ENCODE measurements at regions not wholly inside any gene's neighbourhood (a gene's known extent, or its start where the extent isn't known, plus 50 kb on each side); places are given as distances from the start of the nearest gene placed in this dataset.

DNA sequence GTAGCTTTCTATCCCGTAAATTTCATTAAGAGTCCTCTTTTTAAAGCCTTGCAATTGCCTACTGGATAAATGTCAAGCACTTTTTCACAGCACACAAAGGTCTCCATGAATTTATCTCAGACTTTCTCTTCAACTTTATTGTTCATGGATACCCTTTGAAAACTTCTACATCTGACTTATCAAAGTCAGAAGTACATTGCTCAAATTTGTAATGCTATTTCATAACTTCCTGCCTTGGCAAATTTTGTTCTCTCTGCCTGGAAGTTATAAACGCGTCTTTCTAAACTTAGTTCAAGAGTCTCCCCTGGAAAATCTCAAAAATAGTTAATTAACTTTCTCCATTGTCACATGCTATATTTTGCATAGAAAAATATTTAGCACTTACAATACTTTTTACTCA, 55.9 kb upstream of the RERGL start:
- Histone ChIP-seq H3K36me3 (no peaks in the 10 kb centered on the region), H3K4me3 (no peak overlapping the region), H3K27ac (no peak overlapping the region), H3K27me3 (no peaks in the 10 kb centered on the region), H3K4me1 (peaks cover 0 to 18% (median 8%) of the 10 kb centered on the region in 4 donors), H3K9me3 (no peaks in the 10 kb centered on the region)
- WGBS, 2 donors = 68 to 83% methylated on average over 3 of the region's 3 CpGs
- no peak for TF ChIP-seq EP300 (IDR thresholded peaks at IDR 0.05)
- no peak for TF ChIP-seq POLR2A (IDR thresholded peaks at IDR 0.05)
- TF ChIP-seq, protein P1, sequence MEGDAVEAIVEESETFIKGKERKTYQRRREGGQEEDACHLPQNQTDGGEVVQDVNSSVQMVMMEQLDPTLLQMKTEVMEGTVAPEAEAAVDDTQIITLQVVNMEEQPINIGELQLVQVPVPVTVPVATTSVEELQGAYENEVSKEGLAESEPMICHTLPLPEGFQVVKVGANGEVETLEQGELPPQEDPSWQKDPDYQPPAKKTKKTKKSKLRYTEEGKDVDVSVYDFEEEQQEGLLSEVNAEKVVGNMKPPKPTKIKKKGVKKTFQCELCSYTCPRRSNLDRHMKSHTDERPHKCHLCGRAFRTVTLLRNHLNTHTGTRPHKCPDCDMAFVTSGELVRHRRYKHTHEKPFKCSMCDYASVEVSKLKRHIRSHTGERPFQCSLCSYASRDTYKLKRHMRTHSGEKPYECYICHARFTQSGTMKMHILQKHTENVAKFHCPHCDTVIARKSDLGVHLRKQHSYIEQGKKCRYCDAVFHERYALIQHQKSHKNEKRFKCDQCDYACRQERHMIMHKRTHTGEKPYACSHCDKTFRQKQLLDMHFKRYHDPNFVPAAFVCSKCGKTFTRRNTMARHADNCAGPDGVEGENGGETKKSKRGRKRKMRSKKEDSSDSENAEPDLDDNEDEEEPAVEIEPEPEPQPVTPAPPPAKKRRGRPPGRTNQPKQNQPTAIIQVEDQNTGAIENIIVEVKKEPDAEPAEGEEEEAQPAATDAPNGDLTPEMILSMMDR (IDR thresholded peaks at IDR 0.05) = no peak
- DNase-seq (ENCODE audit: low spot score in 2 of 2) = no peak

DNA sequence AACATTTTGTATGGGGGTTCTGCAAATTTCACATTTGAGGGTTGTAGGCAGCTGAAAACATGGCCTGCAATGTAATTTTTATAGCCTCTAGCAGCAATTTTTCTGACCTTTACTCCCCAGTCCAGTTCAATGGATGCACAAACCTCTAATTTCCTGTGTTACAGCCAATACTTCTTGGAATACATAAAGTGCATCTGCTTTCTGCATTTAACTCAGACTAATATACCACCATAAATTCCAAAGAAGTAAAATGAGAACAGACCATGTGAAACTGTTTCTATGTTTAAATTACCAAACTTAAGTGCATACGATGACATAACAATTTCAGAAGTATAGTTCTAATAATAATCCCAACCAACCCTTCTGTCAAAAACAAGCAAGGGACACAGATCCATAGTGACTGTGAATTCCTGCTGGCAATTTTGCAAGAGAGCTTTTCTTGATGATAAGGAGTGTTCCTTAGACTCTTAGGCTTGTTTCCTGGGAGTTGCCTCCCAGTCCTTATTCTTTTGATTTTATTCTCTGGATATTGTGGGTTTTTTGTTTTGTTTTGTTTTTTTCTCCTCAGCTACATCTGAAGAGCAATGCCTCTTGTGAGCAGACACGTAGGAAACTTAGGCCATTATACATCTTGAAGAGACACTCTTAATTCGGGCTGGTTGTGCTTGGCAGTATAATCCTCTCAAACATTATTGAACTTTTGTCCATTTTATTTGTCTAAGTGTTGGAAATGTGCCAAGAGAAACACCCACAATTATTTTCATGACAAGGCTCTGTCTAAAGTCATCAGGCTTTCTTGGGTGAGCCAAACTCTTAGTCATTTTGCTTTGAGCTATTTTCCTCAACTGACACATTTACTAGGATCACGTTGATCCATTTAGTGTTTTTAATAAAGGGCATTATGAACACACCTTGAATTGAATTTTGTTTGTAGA, 51.3 kb upstream of the RERGL start:
- no peak overlapping the region for H3K27ac ChIP-seq
- WGBS, 2 donors = 27 to 32% methylated on average over 4 of the region's 4 CpGs
- DNase-seq (ENCODE audit: low spot score in 2 of 2) = no peak
- no peak overlapping the region for H3K4me3 ChIP-seq
- no peaks in the 10 kb centered on the region for H3K9me3 ChIP-seq
- TF ChIP-seq EP300 (IDR thresholded peaks at IDR 0.05) = no peak
- no peak for TF ChIP-seq POLR2A (IDR thresholded peaks at IDR 0.05)
- TF ChIP-seq, protein P1 (IDR thresholded peaks at IDR 0.05) = no peak
- no peaks in the 10 kb centered on the region for H3K27me3 ChIP-seq
- peaks cover 0 to 14% (median 10%) of the 10 kb centered on the region in 4 donors for H3K4me1 ChIP-seq
- no peaks in the 10 kb centered on the region for H3K36me3 ChIP-seq

DNA sequence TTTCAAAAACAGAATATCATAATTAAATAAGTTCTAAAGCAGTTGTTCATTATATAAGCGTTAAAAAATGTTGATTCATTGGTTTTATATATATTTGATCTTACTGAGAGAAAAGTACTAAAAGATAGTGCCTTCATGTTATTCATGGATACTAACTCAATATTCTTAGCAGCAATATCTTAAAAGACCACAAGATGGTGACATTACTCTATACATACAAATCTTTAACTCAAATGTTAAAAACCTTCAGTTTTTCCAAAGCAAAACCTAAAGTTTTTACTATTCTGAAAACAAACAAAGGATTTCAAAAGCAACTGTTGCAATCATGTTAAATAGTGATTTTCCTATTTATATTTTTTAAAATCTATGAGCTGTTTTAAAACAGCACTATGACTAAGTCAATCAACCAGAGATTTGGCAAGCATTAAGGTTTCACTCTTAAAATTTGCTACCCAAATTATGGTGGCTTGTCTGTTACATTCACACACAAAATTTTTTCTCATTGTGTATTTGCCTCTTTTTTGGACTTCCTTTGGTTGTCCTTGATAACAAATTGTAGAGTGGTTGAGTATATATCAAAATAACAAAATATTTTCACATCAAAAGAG, 50.1 kb upstream of the RERGL start:
- 2 to 8% methylated on average over 1 of the region's 1 CpG for WGBS, 2 donors
- H3K27ac ChIP-seq = no peak overlapping the region
- no peak for DNase-seq (ENCODE audit: low spot score in 2 of 2)

More for the DNA sequence above, 50.1 kb upstream of the RERGL start:
- Histone ChIP-seq H3K36me3 (no peaks in the 10 kb centered on the region), H3K9me3 (no peaks in the 10 kb centered on the region), H3K4me1 (peaks cover 0 to 13% (median 10%) of the 10 kb centered on the region in 4 donors), H3K27me3 (no peaks in the 10 kb centered on the region), H3K4me3 (no peak overlapping the region)
- TF ChIP-seq POLR2A (IDR thresholded peaks at IDR 0.05) (no peak), EP300 (IDR thresholded peaks at IDR 0.05) (no peak)
- TF ChIP-seq, protein P1 (IDR thresholded peaks at IDR 0.05) = peak; percentile 46 to 63 (median 57)
